Activated naive CD8-positive, alpha-beta T cell treated with anti-CD3 and anti-CD28 coated beads, Interleukin-2, amount 50 U/mL, for 24 hours (primary cell): ENCODE measurements at regions not wholly inside any gene's neighbourhood (a gene's known extent, or its start where the extent isn't known, plus 50 kb on each side); places are given as distances from the start of the nearest gene placed in this dataset.
"Not testable (repeated sequence)": the region's sequence is repeated elsewhere in the genome, so short reads cannot be mapped to it uniquely, and the experiment has no call there.

Experiments
- ATAC-seq: fragments of 150-1000 bp; cut with Tn5 transposase; one replicate; pipeline ENCODE4 v1.10.0; 2021
- DNase-seq: peaks from one replicate; pipeline ENCODE4 v3.0.0; 2021
- H3K27ac Mint-ChIP-seq: one replicate; pipeline ENCODE4 v1.8.0; 2021; ENCODE audit warnings: mild to moderate bottlenecking, mixed read lengths
- H3K27me3 Mint-ChIP-seq: one replicate; pipeline ENCODE4 v1.8.0; 2021; ENCODE audit warnings: mixed read lengths
- H3K36me3 Mint-ChIP-seq: one replicate; pipeline ENCODE4 v1.8.0; 2021; ENCODE audit warnings: low read depth, mixed read lengths
- H3K4me1 Mint-ChIP-seq: one replicate; pipeline ENCODE4 v1.8.0; 2021; ENCODE audit warnings: mixed read lengths
- H3K4me3 Mint-ChIP-seq: one replicate; pipeline ENCODE4 v1.8.0; 2021; ENCODE audit warnings: mild to moderate bottlenecking, moderate library complexity, mixed read lengths
- H3K9me3 Mint-ChIP-seq: one replicate; pipeline ENCODE4 v1.8.0; 2021; ENCODE audit warnings: mixed read lengths

GRCh38 chr7:119888251-119888650 lies 384.7 kb upstream of the KCND2 start:
- Mint-ChIP-seq H3K36me3 (no peaks in the 10 kb centered on the region), H3K27ac (no peak overlapping the region), H3K27me3 (no peaks in the 10 kb centered on the region), H3K4me3 (no peak overlapping the region), H3K4me1 (no peaks in the 10 kb centered on the region), H3K9me3 (peaks cover 22% of the 10 kb centered on the region)
- DNase-seq (no peak), ATAC-seq (no peak)

- H3K27ac Mint-ChIP-seq, result no peak overlapping the region
- no peak for DNase-seq
- no peak for ATAC-seq
- H3K4me1 Mint-ChIP-seq, result no peaks in the 10 kb centered on the region
- H3K36me3 Mint-ChIP-seq, result no peaks in the 10 kb centered on the region
- H3K27me3 Mint-ChIP-seq, result no peaks in the 10 kb centered on the region
- H3K4me3 Mint-ChIP-seq, result no peak overlapping the region
- H3K9me3 Mint-ChIP-seq, result peaks cover 25% of the 10 kb centered on the region
These were observed 382.3 kb upstream of the KCND2 start for GRCh38 chr7:119890631-119891030.

- no peak for DNase-seq
- peaks cover 21% of the 10 kb centered on the region for H3K9me3 Mint-ChIP-seq
- H3K4me3 Mint-ChIP-seq, result no peak overlapping the region
- no peaks in the 10 kb centered on the region for H3K4me1 Mint-ChIP-seq
- H3K27ac Mint-ChIP-seq, result no peak overlapping the region
- no peaks in the 10 kb centered on the region for H3K36me3 Mint-ChIP-seq
- no peak for ATAC-seq
- H3K27me3 Mint-ChIP-seq, result no peaks in the 10 kb centered on the region
These were observed 377.7 kb upstream of the KCND2 start for GRCh38 chr7:119895320-119895719.

- Mint-ChIP-seq H3K36me3 (no peaks in the 10 kb centered on the region), H3K27ac (no peak overlapping the region), H3K9me3 (peaks cover 16% of the 10 kb centered on the region), H3K4me1 (no peaks in the 10 kb centered on the region), H3K4me3 (no peak overlapping the region), H3K27me3 (no peaks in the 10 kb centered on the region)
- DNase-seq (no peak), ATAC-seq (no peak)
These were observed 376.6 kb upstream of the KCND2 start for GRCh38 chr7:119896386-119896785.

- H3K36me3 Mint-ChIP-seq, result no peaks in the 10 kb centered on the region
- H3K9me3 Mint-ChIP-seq, result peaks cover 15% of the 10 kb centered on the region
- H3K27me3 Mint-ChIP-seq, result no peaks in the 10 kb centered on the region
- DNase-seq, result no peak
- no peaks in the 10 kb centered on the region for H3K4me1 Mint-ChIP-seq
- ATAC-seq, result no peak
- no peak overlapping the region for H3K27ac Mint-ChIP-seq
- no peak overlapping the region for H3K4me3 Mint-ChIP-seq
These were observed 371.8 kb upstream of the KCND2 start for GRCh38 chr7:119900996-119901672.

GRCh38 chr7:119903085-119903484 lies 369.9 kb upstream of the KCND2 start:
- H3K4me1 Mint-ChIP-seq, result no peaks in the 10 kb centered on the region
- no peaks in the 10 kb centered on the region for H3K36me3 Mint-ChIP-seq
- ATAC-seq (no peak), DNase-seq (no peak)
- no peak overlapping the region for H3K27ac Mint-ChIP-seq
- peaks cover 8% of the 10 kb centered on the region for H3K9me3 Mint-ChIP-seq
- H3K27me3 Mint-ChIP-seq, result no peaks in the 10 kb centered on the region
- H3K4me3 Mint-ChIP-seq, result no peak overlapping the region

GRCh38 chr7:119905495-119905894 lies 367.5 kb upstream of the KCND2 start:
- peaks cover 11% of the 10 kb centered on the region for H3K9me3 Mint-ChIP-seq
- ATAC-seq (no peak), DNase-seq (no peak)
- H3K4me3 Mint-ChIP-seq, result no peak overlapping the region
- no peaks in the 10 kb centered on the region for H3K4me1 Mint-ChIP-seq
- no peaks in the 10 kb centered on the region for H3K27me3 Mint-ChIP-seq
- H3K27ac Mint-ChIP-seq, result no peak overlapping the region
- no peaks in the 10 kb centered on the region for H3K36me3 Mint-ChIP-seq

- Mint-ChIP-seq H3K9me3 (peaks cover 8% of the 10 kb centered on the region), H3K4me3 (no peak overlapping the region), H3K4me1 (no peaks in the 10 kb centered on the region), H3K27ac (no peak overlapping the region), H3K36me3 (no peaks in the 10 kb centered on the region), H3K27me3 (no peaks in the 10 kb centered on the region)
- no peak for DNase-seq
- no peak for ATAC-seq
These were observed 364.0 kb upstream of the KCND2 start for GRCh38 chr7:119908948-119909347.

- not testable (repeated sequence) for ATAC-seq, H3K36me3 Mint-ChIP-seq, H3K4me1 Mint-ChIP-seq, DNase-seq, H3K4me3 Mint-ChIP-seq, H3K9me3 Mint-ChIP-seq, H3K27me3 Mint-ChIP-seq, H3K27ac Mint-ChIP-seq
These were observed 358.9 kb upstream of the KCND2 start for GRCh38 chr7:119914119-119914518.

- H3K4me3 Mint-ChIP-seq, result no peak overlapping the region
- H3K9me3 Mint-ChIP-seq, result peaks cover 4% of the 10 kb centered on the region
- DNase-seq (no peak), ATAC-seq (no peak)
- H3K36me3 Mint-ChIP-seq, result no peaks in the 10 kb centered on the region
- H3K27ac Mint-ChIP-seq, result no peak overlapping the region
- no peaks in the 10 kb centered on the region for H3K4me1 Mint-ChIP-seq
- no peaks in the 10 kb centered on the region for H3K27me3 Mint-ChIP-seq
These were observed 356.5 kb upstream of the KCND2 start for GRCh38 chr7:119916501-119916900.

- Mint-ChIP-seq H3K9me3 (peaks cover 4% of the 10 kb centered on the region), H3K27ac (no peak overlapping the region), H3K27me3 (no peaks in the 10 kb centered on the region), H3K4me3 (no peak overlapping the region), H3K4me1 (no peaks in the 10 kb centered on the region), H3K36me3 (no peaks in the 10 kb centered on the region)
- ATAC-seq (no peak), DNase-seq (no peak)
These were observed 354.8 kb upstream of the KCND2 start for GRCh38 chr7:119918185-119918584.

- no peak for DNase-seq
- Mint-ChIP-seq H3K9me3 (peaks cover under 1% of the 10 kb centered on the region), H3K4me3 (no peak overlapping the region), H3K27me3 (no peaks in the 10 kb centered on the region), H3K36me3 (no peaks in the 10 kb centered on the region), H3K4me1 (no peaks in the 10 kb centered on the region), H3K27ac (no peak overlapping the region)
- ATAC-seq, result no peak
These were observed 353.0 kb upstream of the KCND2 start for GRCh38 chr7:119919986-119920385.

- ATAC-seq (no peak), DNase-seq (no peak)
- Mint-ChIP-seq H3K27me3 (no peaks in the 10 kb centered on the region), H3K4me3 (no peak overlapping the region), H3K4me1 (no peaks in the 10 kb centered on the region), H3K9me3 (peaks cover 20% of the 10 kb centered on the region), H3K27ac (no peak overlapping the region), H3K36me3 (no peaks in the 10 kb centered on the region)
These were observed 347.2 kb upstream of the KCND2 start for GRCh38 chr7:119925581-119926289.

GRCh38 chr7:119929891-119930290 lies 343.1 kb upstream of the KCND2 start:
- no peak for DNase-seq
- H3K36me3 Mint-ChIP-seq, result no peaks in the 10 kb centered on the region
- H3K27ac Mint-ChIP-seq, result no peak overlapping the region
- peaks cover 20% of the 10 kb centered on the region for H3K9me3 Mint-ChIP-seq
- no peak overlapping the region for H3K4me3 Mint-ChIP-seq
- no peak for ATAC-seq
- H3K4me1 Mint-ChIP-seq, result no peaks in the 10 kb centered on the region
- H3K27me3 Mint-ChIP-seq, result no peaks in the 10 kb centered on the region

GRCh38 chr7:119931230-119931824 lies 341.6 kb upstream of the KCND2 start:
- Mint-ChIP-seq H3K27me3 (no peaks in the 10 kb centered on the region), H3K36me3 (no peaks in the 10 kb centered on the region), H3K9me3 (peaks cover 14% of the 10 kb centered on the region), H3K4me1 (no peaks in the 10 kb centered on the region), H3K4me3 (no peak overlapping the region), H3K27ac (no peak overlapping the region)
- DNase-seq (no peak), ATAC-seq (no peak)
